ENCODE measurements at regions not wholly inside any gene's neighbourhood (a gene's known extent, or its start where the extent isn't known, plus 50 kb on each side); places are given as distances from the start of the nearest gene placed in this dataset.

DNA sequence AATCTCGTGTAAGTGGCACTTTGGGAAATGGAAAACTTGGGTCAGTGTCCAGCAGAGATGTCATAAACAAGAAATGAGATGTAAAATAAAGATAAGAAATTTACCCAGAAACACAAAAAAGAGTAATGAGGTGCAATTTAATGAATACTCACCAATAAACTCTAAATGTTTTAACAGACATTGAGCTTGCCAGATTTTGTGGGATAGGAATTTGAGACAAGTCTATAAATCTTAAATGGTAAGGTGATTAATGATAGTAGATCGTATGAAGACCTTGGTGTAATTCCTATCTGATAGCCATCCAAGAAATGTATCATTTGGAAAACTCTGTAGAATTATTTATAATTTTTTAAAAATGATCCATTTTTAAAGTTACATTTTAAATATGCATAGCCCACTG is 682.4 kb downstream of the MAT2B start:
- Histone ChIP-seq H3K27ac (no peak overlapping the region), H3K9me2 (ENCODE audit: insufficient read depth) (no peaks in the 10 kb centered on the region), H3F3A (ENCODE audit: insufficient read depth) (no peaks in the 10 kb centered on the region), H3K9ac (no peak overlapping the region), H3K27me3 (replicated peaks; ENCODE audit: insufficient read depth) (no peaks in the 10 kb centered on the region), H2AFZ (no peak overlapping the region), H3K4me2 (ENCODE audit: unreplicated experiment) (no peak overlapping the region), H3K4me3 (no peak overlapping the region), H3K4me1 (ENCODE audit: insufficient read depth) (no peaks in the 10 kb centered on the region), H4K20me1 (ENCODE audit: insufficient read depth) (no peaks in the 10 kb centered on the region), H3K36me3 (ENCODE audit: low read depth) (no peaks in the 10 kb centered on the region), H3K79me2 (ENCODE audit: insufficient read depth) (no peaks in the 10 kb centered on the region), H3K9me3 (ENCODE audit: low read depth) (no peaks in the 10 kb centered on the region)
- TF ChIP-seq EZH2phosphoT487 (IDR thresholded peaks at IDR 0.05; ENCODE audit: insufficient read depth, low read depth): no peak
- no peak for TF ChIP-seq EZH2 (IDR thresholded peaks at IDR 0.05; ENCODE audit: insufficient read depth, poor library complexity, severe bottlenecking)
- in situ Hi-C loops (cut with MboI): no loop called here
- WGBS, 2 experiments (ENCODE audit: low coverage in 1 of 2, low lambda C conversion rate in 2 of 2, missing lambda C conversion rate in 2 of 2): 5 to 8% methylated on average over 2 of the region's 2 CpGs
- DNase-seq: no peak

DNA sequence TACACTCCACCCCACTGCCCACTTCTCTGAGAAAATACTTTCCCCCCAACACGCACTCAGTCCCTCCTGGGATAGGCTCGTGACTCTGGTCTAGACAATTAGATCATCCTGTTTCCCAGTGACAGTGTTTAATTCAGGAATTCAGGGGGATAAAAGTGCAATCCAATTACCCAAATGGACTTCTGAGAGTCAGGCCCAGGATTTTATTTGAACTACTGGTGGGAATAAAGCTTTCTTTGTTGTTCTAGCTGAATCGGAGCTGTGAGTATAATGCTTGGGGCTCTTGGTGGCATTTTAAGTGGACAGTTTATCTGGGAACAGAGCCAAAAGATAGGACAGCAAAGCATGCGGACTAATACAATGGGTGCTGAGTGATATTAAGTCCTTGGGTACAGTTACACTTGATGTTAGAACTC is 683.3 kb downstream of the MAT2B start:
- Histone ChIP-seq H2AFZ (no peak overlapping the region), H3K36me3 (ENCODE audit: low read depth) (no peaks in the 10 kb centered on the region), H3K9ac (no peak overlapping the region), H3K9me3 (ENCODE audit: low read depth) (no peaks in the 10 kb centered on the region), H3K4me2 (ENCODE audit: unreplicated experiment) (no peak overlapping the region), H3K4me3 (no peak overlapping the region), H3K27me3 (replicated peaks; ENCODE audit: insufficient read depth) (no peaks in the 10 kb centered on the region), H3K9me2 (ENCODE audit: insufficient read depth) (no peaks in the 10 kb centered on the region), H3K79me2 (ENCODE audit: insufficient read depth) (no peaks in the 10 kb centered on the region), H4K20me1 (ENCODE audit: insufficient read depth) (no peaks in the 10 kb centered on the region), H3K4me1 (ENCODE audit: insufficient read depth) (no peaks in the 10 kb centered on the region), H3F3A (ENCODE audit: insufficient read depth) (no peaks in the 10 kb centered on the region), H3K27ac (no peak overlapping the region)
- no peak for TF ChIP-seq EZH2phosphoT487 (IDR thresholded peaks at IDR 0.05; ENCODE audit: insufficient read depth, low read depth)
- no peak for TF ChIP-seq EZH2 (IDR thresholded peaks at IDR 0.05; ENCODE audit: insufficient read depth, poor library complexity, severe bottlenecking)
- no peak for DNase-seq
- in situ Hi-C loops (cut with MboI): no loop called here
- 30 to 35% methylated on average over 4 of the region's 4 CpGs for WGBS, 2 experiments (ENCODE audit: low coverage in 1 of 2, low lambda C conversion rate in 2 of 2, missing lambda C conversion rate in 2 of 2)

- no peaks in the 10 kb centered on the region for H3K9me3 ChIP-seq (ENCODE audit: low read depth)
- H3K4me1 ChIP-seq (ENCODE audit: insufficient read depth): no peaks in the 10 kb centered on the region
- WGBS, 2 experiments (ENCODE audit: low coverage in 1 of 2, low lambda C conversion rate in 2 of 2, missing lambda C conversion rate in 2 of 2): 0 to 4% methylated on average over 3 of the region's 3 CpGs
- no peak overlapping the region for H3K4me3 ChIP-seq
- H2AFZ ChIP-seq: no peak overlapping the region
- no peak for DNase-seq
- H3K4me2 ChIP-seq (ENCODE audit: unreplicated experiment): no peak overlapping the region
- H3K27ac ChIP-seq: no peak overlapping the region
- TF ChIP-seq EZH2phosphoT487 (IDR thresholded peaks at IDR 0.05; ENCODE audit: insufficient read depth, low read depth) (no peak), EZH2 (IDR thresholded peaks at IDR 0.05; ENCODE audit: insufficient read depth, poor library complexity, severe bottlenecking) (no peak)
- no peaks in the 10 kb centered on the region for H3K27me3 ChIP-seq (replicated peaks; ENCODE audit: insufficient read depth)
- no peaks in the 10 kb centered on the region for H3K9me2 ChIP-seq (ENCODE audit: insufficient read depth)
- H3K9ac ChIP-seq: no peak overlapping the region
- H3K36me3 ChIP-seq (ENCODE audit: low read depth): no peaks in the 10 kb centered on the region
- H3K79me2 ChIP-seq (ENCODE audit: insufficient read depth): no peaks in the 10 kb centered on the region
- H4K20me1 ChIP-seq (ENCODE audit: insufficient read depth): no peaks in the 10 kb centered on the region
- in situ Hi-C loops (cut with MboI): no loop called here
- H3F3A ChIP-seq (ENCODE audit: insufficient read depth): no peaks in the 10 kb centered on the region
Measured at GRCh38 chr5:164191240-164191639, 685.8 kb downstream of the MAT2B start.

- no peak overlapping the region for H2AFZ ChIP-seq
- no peak for DNase-seq
Measured at GRCh38 chr5:164202338-164202737, 696.9 kb downstream of the MAT2B start.

More at GRCh38 chr5:164202338-164202737, 696.9 kb downstream of the MAT2B start:
- Histone ChIP-seq H3K4me2 (ENCODE audit: unreplicated experiment) (no peak overlapping the region), H3K4me1 (ENCODE audit: insufficient read depth) (no peaks in the 10 kb centered on the region), H3K9me3 (ENCODE audit: low read depth) (no peaks in the 10 kb centered on the region), H3K9me2 (ENCODE audit: insufficient read depth) (no peaks in the 10 kb centered on the region), H3K9ac (no peak overlapping the region), H3K27me3 (replicated peaks; ENCODE audit: insufficient read depth) (no peaks in the 10 kb centered on the region), H3K27ac (no peak overlapping the region), H4K20me1 (ENCODE audit: insufficient read depth) (no peaks in the 10 kb centered on the region), H3K36me3 (ENCODE audit: low read depth) (no peaks in the 10 kb centered on the region), H3K4me3 (no peak overlapping the region), H3K79me2 (ENCODE audit: insufficient read depth) (no peaks in the 10 kb centered on the region), H3F3A (ENCODE audit: insufficient read depth) (no peaks in the 10 kb centered on the region)
- no peak for TF ChIP-seq EZH2phosphoT487 (IDR thresholded peaks at IDR 0.05; ENCODE audit: insufficient read depth, low read depth)
- TF ChIP-seq EZH2 (IDR thresholded peaks at IDR 0.05; ENCODE audit: insufficient read depth, poor library complexity, severe bottlenecking): no peak
- WGBS, 2 experiments (ENCODE audit: low coverage in 1 of 2, low lambda C conversion rate in 2 of 2, missing lambda C conversion rate in 2 of 2): 22 to 26% methylated on average over 2 of the region's 2 CpGs
- in situ Hi-C loops (cut with MboI): no loop called here
